Activated naive CD4-positive, alpha-beta T cell treated with Interleukin-2 at 50 U/mL for 16 hours (primary cell): ENCODE measurements at regions not wholly inside any gene's neighbourhood (a gene's known extent, or its start where the extent isn't known, plus 50 kb on each side); places are given as distances from the start of the nearest gene placed in this dataset.

Experiments used
- DNase-seq: peaks from one replicate; pipeline ENCODE4 v3.0.0-alpha.2; 2020

DNA sequence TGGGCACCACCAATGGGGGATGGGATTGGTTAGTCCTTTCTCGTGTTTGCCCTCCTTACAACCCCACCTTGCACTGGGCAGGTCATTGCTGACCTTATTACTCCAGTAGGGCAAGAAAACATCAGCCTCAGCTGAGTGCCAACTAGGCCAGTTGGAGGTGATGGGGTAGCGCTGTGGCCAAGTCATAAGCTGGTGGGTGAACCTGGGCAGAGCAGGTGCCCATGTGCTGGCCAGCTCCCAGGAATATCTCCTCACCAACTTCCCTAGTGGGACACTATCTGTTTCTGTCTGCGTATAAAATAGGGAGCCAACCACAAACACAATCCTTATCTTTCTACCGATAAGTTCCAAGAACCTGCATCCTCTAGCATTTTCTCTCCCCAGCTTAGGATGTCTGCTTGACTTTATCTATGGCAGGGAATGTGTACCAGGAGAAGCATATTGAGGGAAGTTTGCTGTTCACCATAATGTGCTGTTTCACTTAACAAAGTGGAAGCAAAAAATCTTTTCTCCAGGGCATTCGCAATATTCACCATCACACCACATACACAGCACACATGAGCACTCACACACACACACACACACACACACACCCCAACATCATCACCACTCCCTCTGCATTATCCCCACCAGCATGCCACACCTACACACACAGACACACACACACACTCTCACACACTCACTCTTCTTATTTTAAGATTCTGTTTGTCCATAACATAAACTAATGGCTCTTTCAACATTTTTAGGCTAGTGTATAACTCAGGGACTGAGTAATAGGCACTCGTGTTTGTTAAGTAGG lies 390.0 kb downstream of the ENC1 start:
- no peak for DNase-seq

DNA sequence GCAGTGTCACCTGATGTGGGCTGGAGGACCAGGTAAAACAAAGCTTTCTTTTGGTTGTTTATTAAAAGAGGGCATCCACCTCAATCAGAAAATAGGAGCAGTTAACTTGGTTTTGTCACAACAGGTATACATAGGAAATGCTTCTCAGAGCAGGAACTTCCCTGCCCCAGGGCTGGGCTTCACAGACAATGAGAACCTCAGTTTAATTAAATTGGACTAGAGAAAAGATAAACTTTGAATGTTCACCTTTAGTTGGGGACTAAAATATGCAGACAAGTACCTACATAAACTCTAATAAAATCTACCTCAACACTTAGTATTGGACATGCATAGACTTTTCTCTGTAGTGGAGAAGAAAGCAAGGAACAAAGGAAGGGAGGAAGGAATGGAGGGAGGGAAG lies 392.0 kb downstream of the ENC1 start:
- no peak for DNase-seq

DNA sequence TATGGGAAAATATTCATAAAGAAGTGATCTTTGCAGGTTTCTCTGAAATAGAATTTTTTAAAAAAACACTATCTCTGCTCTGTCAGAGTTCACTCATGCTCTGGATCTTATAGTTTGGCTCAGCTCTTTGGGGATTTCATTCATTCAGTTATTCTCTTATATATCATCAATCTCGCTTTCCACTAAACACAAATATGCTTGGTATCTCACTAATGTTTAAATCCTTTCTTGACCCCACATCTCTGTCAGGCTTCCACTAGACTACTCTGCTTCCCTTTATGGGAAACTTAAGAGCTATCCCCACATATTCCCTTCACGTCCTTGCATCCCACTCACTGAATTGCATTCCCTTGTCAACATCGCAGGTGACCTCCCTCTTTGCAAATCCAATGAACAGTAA lies 396.1 kb downstream of the ENC1 start:
- DNase-seq = no peak

DNA sequence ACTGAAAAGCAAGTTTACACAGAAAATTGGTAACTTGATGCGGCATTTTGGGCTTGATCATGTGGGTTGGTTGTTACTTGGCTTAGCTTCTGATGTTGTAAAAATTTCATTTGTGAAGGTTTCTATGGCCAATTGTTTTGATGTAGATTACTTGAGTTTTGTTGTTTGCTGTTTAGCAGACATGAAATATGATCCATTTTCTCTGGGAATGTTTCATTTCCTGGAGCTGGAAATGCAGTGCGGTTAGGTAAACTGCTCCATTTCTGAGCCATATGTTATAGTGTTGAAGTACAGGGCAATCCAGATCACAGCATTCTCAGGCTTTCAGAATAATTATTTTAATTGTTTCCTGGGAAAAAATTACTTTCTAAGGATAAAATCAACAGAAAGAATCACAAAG lies 396.9 kb downstream of the ENC1 start:
- no peak for DNase-seq

DNA sequence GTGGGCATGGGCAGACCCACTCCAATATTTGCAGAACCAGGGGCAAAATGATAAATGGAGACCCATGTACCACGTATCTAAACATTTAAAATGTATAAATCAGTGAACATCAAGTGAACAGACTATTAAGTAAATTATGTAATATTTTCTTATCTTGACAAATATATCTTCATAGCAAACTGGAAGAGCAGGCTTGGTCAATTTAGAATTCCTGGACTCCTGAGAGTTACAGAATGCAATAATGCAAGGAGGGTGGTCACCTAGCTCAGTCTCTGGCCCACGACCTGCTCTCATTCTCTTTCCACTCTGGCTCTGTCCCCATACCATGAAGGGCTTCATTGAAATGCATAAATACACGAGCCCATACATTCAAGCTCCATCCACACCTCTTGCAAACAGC lies 398.0 kb downstream of the ENC1 start:
- DNase-seq = no peak

DNA sequence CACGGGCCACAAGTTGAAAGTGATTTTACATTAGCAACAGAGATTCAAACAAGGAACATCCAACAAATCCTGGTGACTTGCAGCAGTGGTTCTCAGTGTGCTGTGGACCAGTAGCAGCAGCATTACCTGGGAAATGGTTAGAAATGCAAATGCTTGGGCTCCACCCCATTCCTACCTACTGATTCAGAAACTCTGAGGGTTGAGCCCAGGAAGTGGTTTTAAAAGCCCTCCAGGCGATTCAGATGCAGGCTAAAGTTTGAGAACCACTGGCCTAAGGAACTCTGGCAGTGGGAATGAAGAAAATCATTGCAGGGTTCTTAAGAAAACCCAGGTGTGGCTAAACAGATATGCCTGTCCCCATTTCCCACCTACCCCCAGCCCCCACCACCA lies 398.8 kb downstream of the ENC1 start:
- no peak for DNase-seq

DNA sequence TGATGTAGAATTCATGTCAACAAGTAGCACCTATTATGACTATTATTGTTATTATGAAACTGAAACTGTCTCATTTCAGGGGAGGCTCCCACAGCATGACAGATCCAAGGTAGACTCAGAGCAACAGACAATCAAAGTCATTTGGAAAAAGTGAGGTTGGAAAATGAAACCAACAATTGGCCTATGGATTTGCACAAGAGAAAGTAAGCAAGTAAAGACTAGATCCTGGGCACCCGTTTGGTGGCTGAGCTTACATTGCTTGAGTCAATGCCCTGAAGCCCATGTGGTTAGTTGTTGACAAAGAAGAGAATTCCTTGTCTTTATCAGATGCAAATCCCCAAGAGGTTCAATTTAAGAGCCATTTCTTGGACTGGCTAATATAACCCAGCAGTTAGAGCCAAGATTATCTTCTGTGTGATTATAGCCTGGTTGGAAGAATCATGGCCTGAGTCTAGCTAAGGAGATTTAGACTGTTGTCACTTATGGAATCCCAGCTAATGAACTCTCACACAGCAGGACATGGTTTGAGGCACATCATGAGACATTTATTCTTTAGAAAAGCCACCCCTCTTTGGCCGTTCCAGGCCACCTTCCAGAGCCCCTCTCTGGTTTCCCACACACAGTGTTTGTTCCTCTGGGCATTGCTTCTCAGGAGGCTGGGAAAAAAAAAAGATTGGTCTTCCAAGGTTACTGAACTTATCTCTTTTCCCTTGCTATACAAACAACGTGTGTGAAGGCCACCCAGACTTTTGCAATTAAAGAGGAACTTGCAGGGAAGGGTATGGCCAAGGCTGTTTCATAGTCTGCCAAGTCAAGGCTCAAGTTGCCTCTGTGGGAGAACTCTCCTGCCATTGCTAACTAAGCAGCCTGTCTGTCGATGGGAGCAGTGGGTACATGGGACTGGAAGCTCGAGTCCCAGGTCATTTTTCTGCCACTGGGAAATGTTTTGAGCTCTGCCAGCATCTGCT lies 399.5 kb downstream of the ENC1 start:
- no peak for DNase-seq

DNA sequence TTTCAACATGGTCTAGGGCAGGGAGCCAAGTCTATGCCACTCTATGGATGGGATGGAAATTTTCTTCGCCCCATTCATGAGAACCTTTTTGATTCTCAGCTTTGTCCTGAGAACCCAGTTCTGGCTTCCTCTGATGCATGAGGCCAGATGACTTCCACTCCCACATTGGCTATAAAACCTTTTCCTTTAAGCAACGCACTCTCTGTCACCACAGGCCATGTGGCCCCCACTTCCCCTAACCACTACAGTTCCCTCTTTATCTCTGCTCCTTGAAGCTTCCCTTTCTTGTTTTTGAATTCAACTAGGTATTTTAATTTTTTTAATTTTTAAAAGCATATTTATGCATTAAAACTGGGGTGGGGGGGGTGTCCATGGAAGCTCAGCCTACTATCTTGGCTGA lies 401.3 kb downstream of the ENC1 start:
- DNase-seq = no peak

DNA sequence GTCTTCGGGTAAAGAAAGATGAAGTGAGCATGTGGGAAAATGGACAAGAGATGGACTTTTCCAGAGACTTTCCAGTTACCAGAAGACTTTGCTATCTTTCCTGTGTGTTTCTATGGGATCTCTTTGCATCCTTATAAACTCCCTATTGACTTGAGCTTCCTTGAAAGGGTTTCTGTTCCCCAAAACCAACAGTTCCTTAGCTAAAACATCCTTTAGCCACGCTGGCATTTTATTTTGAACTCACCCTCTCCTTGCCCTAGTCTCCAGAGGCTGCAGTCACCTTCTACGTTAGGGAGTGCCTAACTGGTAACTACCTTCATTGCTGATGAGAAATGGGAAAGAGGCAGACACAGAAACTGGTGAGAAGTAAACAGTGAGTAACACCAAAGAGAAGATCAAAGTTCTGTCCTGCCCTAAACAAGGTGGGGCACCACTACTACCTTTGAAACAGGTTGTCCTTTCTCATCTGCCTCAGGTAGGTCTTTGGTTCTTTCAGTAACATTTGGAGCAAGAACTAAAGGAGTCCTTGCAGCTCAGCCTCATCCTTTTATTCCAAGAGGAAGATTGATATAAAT lies 402.9 kb downstream of the ENC1 start:
- no peak for DNase-seq

DNA sequence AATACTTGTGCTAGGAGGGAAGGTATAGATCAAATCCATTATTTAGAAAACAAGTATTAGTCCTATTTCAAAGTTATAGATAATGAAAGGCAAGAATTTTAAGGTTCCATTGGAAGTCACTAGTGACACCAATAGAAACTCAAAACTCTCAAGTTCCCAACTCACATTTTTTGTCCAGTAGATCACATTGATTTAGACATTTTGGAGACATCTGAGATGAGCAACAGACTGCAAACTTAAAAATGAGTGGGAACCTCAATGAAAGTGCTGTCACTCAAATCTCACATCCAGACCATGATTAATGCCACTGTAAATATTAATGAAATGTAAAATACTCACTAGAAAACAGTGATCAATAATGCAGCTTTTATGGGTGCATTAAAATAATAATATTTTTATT lies 405.0 kb downstream of the ENC1 start:
- no peak for DNase-seq

DNA sequence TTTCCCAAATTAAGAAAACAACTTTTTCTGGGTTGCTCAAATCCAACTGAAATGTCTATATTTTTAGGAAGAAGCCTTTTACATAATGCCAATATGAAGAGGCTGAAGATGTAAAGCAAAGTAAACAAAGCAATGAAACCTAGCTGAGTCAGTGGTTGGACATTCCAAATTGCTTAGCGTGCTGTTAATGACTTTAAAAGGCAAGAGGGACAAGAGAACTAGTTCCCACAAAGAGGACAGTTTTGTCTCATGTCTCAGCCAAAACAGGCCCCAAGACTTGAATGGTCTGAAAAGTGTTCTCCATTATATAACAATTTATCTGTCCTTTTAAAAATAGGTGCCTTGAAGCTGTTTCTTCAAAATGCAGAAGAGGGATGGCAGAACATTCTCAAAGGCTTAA lies 407.0 kb downstream of the ENC1 start:
- no peak for DNase-seq

DNA sequence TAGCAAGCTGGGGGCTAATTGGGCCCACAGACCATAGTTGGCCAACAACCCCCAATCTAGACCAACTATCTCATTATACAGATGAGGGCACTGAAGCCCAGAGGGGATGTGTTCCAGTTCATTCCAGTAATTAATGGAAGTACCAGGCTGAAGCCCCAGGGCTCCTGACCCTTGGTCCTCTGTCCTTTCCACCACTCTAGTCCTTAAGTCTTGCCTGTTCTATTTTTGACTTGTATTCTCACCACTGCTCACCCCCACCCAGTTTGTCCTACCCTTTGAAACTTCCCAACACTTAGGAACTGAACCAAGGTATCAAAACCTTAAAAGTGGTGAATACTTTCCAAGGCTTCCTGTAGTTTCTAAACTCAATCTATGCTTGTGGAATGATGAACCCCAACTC lies 407.4 kb downstream of the ENC1 start:
- no peak for DNase-seq

DNA sequence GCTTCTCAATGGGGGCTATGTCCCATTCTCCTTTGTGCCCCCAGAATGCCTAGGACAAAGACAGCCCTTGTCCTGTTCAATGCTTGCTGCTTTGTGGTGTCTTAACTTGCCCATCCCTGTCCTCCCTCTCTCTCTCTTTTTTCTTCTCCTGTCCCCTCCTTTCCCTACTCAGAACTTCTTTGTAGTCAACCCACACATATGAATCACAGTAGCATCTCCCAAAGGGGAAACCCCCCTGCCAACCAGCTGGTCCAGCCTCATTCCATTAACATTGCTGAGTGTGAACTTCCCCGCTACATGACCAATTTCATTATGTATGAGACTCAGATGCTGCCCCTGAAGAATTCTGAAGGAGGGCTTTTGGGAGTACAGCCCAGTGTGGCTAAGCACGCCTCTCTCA lies 408.3 kb downstream of the ENC1 start:
- DNase-seq = no peak

DNA sequence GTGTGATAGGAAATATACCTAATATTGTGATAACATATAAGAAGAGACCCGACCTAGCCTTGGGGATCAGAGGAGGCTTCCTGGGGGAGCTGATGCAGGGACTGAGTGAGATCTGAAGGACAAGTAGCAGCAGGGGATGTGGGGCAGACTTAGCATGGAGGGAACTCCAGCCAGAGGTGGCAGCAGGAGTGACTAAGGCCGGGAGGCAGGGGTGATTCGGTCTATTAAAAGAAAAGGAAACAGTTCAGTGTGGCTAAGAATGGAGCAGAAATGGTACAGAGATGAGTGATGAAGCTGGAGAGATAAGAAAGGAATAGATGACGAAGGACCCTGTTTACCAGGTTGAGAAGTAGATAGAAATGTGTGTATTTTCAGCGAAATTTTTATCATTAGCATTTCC lies 408.8 kb downstream of the ENC1 start:
- no peak for DNase-seq

DNA sequence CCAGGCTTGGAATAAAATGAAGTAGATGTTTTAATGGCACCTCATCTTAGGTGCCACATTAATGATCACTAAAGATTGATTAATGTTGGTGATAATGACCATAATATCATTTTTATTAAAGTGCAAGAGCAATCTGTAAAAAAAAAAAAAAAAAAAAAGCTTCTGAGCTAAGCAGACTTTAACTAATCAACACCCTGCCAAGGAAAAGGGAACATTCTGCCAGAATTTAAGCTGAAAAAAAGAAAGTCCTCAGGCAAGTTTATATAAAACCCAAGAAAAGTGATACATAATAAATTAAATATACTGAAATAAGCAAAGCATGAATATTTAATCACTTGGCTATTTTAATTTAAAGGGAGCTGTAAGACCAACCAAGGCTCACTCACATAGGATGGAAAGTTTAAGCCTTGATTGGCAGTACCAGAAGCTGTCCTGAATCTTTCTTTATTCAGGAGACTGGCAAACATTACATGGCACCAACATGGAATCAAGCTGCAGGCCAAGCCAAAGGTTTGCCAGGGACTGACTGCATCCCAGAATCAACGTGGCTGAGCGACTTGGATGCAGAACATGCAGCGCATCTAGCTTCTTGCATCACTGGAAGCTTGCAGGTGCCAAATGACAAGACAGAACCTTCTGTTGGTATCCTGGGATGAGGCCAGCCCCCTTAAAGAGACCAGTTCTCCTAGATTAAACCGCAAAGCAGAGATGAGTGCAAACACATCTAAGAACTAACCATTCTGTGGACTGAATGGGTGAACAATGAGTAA lies 413.6 kb downstream of the ENC1 start:
- DNase-seq = no peak

DNA sequence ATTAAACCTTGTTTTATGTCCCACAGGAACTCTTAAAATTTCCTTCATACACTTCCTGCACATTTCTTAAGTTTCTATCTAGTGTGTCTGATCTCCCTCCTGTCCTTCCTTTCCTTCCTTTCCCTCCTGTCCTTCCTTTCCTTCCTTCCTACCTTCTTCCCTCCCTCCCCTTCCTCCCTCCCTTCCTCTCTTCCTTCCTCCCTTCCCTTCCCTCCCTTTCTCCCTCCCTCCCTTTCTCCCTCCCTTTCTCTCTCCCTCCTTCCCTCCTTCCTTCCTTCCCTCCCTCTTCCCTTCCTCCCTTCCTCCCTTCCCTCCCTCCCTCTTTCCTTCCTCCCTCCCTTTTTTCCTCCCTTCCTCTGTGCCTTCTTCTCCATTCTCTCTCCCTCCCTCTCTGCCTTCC lies 414.9 kb downstream of the ENC1 start:
- DNase-seq = no peak

DNA sequence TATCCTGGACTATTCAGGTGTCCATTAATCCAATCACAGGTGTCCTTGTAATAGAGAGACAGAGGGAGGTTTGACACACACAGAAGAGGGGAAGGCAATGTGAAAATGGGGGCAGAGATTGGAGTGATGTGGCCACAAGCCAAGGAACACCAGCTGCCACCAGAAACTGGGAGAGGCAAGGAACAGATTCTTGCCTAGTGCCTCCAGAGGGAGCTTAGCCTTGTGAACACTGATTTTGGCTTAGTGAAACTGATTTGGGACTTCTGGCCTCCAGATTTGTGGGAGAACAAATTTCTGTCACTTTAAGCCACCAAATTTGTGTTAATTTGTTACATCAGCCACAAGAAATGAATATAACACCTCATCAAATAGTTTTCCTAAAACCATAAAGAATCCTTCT lies 416.2 kb downstream of the ENC1 start:
- DNase-seq = no peak

DNA sequence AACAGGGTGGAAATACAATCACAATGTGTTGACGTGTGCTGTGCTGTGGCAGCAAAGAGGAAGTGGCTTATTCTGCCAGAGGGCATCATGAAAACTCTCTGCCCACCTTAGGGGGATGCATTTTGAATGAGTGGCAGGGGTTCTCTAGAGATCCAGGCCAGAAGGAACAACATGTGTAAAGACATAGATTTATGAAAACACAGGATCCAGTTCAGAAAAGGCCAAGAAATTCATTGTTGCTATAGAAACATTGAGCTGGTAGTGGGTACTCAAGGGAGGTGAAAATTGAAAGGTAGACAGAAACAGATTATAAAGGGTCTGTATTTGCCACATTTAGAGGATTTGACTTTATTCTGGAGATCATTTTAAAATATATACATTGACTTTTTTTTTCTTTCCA lies 417.7 kb downstream of the ENC1 start:
- no peak for DNase-seq

DNA sequence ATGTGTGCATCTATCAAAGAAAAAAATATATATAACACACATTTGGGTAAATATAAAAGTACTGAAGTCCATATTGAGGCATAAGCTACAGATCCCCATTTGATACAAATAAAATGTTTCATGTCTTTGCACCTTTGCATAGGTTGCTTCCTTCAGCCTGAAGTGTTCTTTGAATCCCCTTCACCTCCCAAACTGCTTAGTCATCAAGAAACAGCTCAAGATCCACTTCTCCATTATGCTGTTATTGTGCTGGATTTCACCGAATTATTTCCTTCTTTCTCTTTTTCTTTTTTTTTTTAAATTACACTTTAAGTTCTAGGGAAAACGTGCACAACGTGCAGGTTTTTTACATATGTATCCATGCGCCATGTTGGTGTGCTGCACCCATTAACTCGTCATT lies 419.1 kb downstream of the ENC1 start:
- no peak for DNase-seq

DNA sequence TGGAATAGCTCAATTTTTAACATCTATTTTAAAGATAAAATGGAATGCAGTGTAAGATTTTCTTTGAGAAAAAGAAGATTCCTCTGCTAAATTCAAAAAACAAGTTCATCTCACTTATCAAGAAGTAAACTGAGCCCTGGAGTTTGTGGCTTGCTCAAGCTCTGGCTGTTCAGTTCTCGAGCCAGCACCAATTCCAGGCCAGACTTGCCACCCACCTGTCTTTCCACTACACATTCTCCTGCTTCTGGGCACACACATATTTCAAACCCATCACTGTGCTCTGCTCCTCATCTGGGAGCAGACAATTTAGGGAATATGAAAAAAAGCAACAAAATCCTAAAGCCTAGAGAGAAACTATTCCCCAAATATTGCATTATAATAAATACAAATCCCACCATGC lies 424.5 kb downstream of the ENC1 start:
- no peak for DNase-seq

DNA sequence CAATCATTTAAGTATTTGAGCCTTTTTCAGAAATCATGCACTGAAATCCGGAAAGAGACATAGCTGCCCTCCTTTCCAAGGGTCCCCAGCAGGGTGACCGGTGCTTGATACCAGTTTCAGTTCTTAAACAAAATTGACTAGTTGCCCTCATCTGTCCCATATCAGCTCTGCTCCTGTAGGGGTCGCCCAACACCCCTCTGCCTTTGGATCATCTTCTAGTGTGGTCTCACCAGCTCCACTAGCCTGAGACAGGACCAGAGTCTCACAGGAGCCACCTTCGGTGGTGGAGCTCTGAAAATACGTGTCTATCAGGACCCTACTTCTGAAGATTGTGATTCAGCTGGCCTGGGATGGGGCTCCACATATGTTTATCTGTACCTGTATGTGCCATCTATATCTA lies 428.2 kb downstream of the ENC1 start:
- no peak for DNase-seq

DNA sequence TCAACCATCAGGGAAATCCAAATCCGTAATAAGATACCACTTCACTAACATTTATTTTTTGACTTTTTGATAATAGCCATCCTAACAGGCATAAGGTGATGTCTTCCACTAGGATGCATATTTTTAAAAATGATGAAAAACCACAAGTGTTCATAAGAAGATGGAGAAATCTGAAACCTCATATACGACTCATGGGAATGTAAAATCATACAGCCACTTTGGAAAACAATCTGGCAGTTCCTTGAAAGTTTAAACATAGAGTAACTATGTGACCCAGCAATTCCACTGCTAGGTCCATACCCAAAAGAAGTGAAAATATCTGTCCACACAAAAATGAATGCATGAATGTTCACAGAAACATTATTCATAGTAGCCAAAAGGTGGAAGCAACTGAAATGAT lies 431.0 kb downstream of the ENC1 start:
- no peak for DNase-seq
